ENCODE measurements at regions not wholly inside any gene's neighbourhood (a gene's known extent, or its start where the extent isn't known, plus 50 kb on each side); places are given as distances from the start of the nearest gene placed in this dataset.
"Not testable (repeated sequence)": the region's sequence is repeated elsewhere in the genome, so short reads cannot be mapped to it uniquely, and the experiment has no call there.

- TF ChIP-seq POLR2A (IDR thresholded peaks at IDR 0.05), result no peak
- TF ChIP-seq EP300 (IDR thresholded peaks at IDR 0.05), result no peak
- no peak for TF ChIP-seq POLR2AphosphoS5 (IDR thresholded peaks at IDR 0.05)
- no peak for TF ChIP-seq CTCF (IDR thresholded peaks at IDR 0.05)
- WGBS, 5 donors, result 50 to 83% (median 74%) methylated on average over 1 of the region's 1 CpG
- no peaks in the 10 kb centered on the region for H3K36me3 ChIP-seq
- peaks cover 0 to 6% (median 1%) of the 10 kb centered on the region in 4 donors for H3K9me3 ChIP-seq
- no peaks in the 10 kb centered on the region for H3K27me3 ChIP-seq
- intact Hi-C loops (cut with DNase I; ENCODE audit: low total_unique reads), result no loop called here
- no peaks in the 10 kb centered on the region for H3K4me1 ChIP-seq
- DNase-seq, result no peak
- no peak overlapping the region for H3K4me3 ChIP-seq
- no peak overlapping the region for H3K27ac ChIP-seq
Observed at GRCh38 chr4:95761426-95761825, 78.5 kb upstream of the PDHA2 start.

DNA sequence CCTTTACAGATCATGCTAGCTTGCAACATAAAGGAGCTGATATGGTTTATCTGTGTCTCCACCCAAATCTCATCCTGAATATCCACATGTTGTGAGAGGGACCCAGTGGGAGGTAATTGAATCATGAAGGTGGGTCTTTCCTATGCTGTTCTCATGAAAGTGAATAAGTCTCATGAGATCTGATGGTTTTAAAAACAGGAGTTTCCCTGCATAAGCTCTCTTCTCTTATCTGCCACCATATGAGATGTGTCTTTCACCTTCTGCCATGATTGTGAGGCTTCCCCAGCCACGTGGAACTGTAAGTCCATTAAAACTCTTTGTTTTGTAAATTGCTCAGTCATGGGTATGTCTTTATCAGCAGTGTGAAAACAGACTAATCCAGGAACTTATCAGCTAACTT lies 79.2 kb upstream of the PDHA2 start:
- H3K4me1 ChIP-seq, result not testable (repeated sequence)

GRCh38 chr4:95758001-95758400 lies 81.9 kb upstream of the PDHA2 start:
- TF ChIP-seq CTCF (IDR thresholded peaks at IDR 0.05) (no peak), POLR2AphosphoS5 (IDR thresholded peaks at IDR 0.05) (no peak), POLR2A (IDR thresholded peaks at IDR 0.05) (no peak), EP300 (IDR thresholded peaks at IDR 0.05) (no peak)
- H3K4me3 ChIP-seq, result no peak overlapping the region
- no peak for DNase-seq
- no peaks in the 10 kb centered on the region for H3K36me3 ChIP-seq
- no peaks in the 10 kb centered on the region for H3K9me3 ChIP-seq
- H3K27me3 ChIP-seq, result no peaks in the 10 kb centered on the region
- intact Hi-C loops (cut with DNase I; ENCODE audit: low total_unique reads), result no loop called here
- no peaks in the 10 kb centered on the region for H3K4me1 ChIP-seq
- H3K27ac ChIP-seq, result no peak overlapping the region

More for the DNA sequence above, 79.2 kb upstream of the PDHA2 start:
- H3K27ac ChIP-seq; H3K4me3 ChIP-seq; DNase-seq; H3K36me3 ChIP-seq; intact Hi-C loops (cut with DNase I; ENCODE audit: low total_unique reads); H3K27me3 ChIP-seq; H3K9me3 ChIP-seq: not testable (repeated sequence)
- 0 to 11% (median 5%) methylated on average over 1 of the region's 1 CpG for WGBS, 5 donors

- WGBS, 5 donors, result 70 to 79% (median 71%) methylated on average over 2 of the region's 2 CpGs
- no peaks in the 10 kb centered on the region for H3K36me3 ChIP-seq
- H3K4me3 ChIP-seq, result no peak overlapping the region
Observed at GRCh38 chr4:95754667-95755066, 85.2 kb upstream of the PDHA2 start.

GRCh38 chr4:95749204-95749603 lies 90.7 kb upstream of the PDHA2 start:
- no peak overlapping the region for H3K27ac ChIP-seq
- no peak overlapping the region for H3K4me3 ChIP-seq
- 64 to 75% (median 73%) methylated on average over 3 of the region's 3 CpGs for WGBS, 5 donors
- intact Hi-C loops (cut with DNase I; ENCODE audit: low total_unique reads), result no loop called here
- TF ChIP-seq CTCF (IDR thresholded peaks at IDR 0.05) (no peak), EP300 (IDR thresholded peaks at IDR 0.05) (no peak), POLR2A (IDR thresholded peaks at IDR 0.05) (no peak), POLR2AphosphoS5 (IDR thresholded peaks at IDR 0.05) (no peak)
- no peaks in the 10 kb centered on the region for H3K36me3 ChIP-seq
- no peaks in the 10 kb centered on the region for H3K27me3 ChIP-seq
- no peak for DNase-seq
- H3K9me3 ChIP-seq, result peaks cover 0 to 6% (median 4%) of the 10 kb centered on the region in 4 donors
- H3K4me1 ChIP-seq, result no peaks in the 10 kb centered on the region

More at GRCh38 chr4:95754667-95755066, 85.2 kb upstream of the PDHA2 start:
- no peaks in the 10 kb centered on the region for H3K9me3 ChIP-seq
- DNase-seq, result no peak
- H3K4me1 ChIP-seq, result no peaks in the 10 kb centered on the region
- no peak overlapping the region for H3K27ac ChIP-seq
- no peak for TF ChIP-seq POLR2A (IDR thresholded peaks at IDR 0.05)
- no peak for TF ChIP-seq POLR2AphosphoS5 (IDR thresholded peaks at IDR 0.05)
- no peak for TF ChIP-seq CTCF (IDR thresholded peaks at IDR 0.05)
- no peak for TF ChIP-seq EP300 (IDR thresholded peaks at IDR 0.05)
- H3K27me3 ChIP-seq, result no peaks in the 10 kb centered on the region
- intact Hi-C loops (cut with DNase I; ENCODE audit: low total_unique reads), result no loop called here

All from stomach (tissue), 8 donors.